ENCODE measurements at regions not wholly inside any gene's neighbourhood (a gene's known extent, or its start where the extent isn't known, plus 50 kb on each side); places are given as distances from the start of the nearest gene placed in this dataset.

GRCh38 chr7:1286946-1287645 is 54.4 kb downstream of the UNCX start:
- TF ChIP-seq CTCF (IDR thresholded peaks at IDR 0.05; ENCODE audit: control insufficient read depth, extremely low read depth, insufficient read depth) = no peak
- no peak overlapping the region for H3K4me3 ChIP-seq (ENCODE audit: low read depth, low read length)
- DNase-seq (ENCODE audit: low read depth) = no peak

DNA sequence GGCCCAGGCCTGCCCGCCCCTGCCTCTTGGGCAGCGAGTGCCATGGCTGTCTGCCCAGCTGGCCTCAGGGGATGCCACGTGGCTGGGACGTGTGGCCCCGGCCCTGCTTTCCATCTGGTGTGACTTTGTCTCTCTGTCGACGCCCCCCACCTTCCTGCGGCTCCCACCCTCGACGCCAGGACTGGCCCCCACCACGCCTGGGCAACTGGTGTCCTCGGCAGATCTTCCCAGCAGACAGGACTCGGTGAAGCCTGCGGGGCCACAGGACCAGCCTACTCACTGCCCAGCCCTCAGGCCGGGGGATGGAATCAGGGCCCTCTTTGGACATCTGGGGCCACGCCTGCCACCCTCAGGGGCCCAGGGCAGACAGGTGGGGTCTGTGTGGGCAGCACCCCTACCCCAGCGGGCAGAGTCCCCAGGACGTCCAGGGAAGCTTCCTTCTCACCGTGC is 55.1 kb downstream of the UNCX start:
- H3K4me3 ChIP-seq (ENCODE audit: low read depth, low read length) = no peak overlapping the region
- no peak for TF ChIP-seq CTCF (IDR thresholded peaks at IDR 0.05; ENCODE audit: control insufficient read depth, extremely low read depth, insufficient read depth)
- no peak for DNase-seq (ENCODE audit: low read depth)

DNA sequence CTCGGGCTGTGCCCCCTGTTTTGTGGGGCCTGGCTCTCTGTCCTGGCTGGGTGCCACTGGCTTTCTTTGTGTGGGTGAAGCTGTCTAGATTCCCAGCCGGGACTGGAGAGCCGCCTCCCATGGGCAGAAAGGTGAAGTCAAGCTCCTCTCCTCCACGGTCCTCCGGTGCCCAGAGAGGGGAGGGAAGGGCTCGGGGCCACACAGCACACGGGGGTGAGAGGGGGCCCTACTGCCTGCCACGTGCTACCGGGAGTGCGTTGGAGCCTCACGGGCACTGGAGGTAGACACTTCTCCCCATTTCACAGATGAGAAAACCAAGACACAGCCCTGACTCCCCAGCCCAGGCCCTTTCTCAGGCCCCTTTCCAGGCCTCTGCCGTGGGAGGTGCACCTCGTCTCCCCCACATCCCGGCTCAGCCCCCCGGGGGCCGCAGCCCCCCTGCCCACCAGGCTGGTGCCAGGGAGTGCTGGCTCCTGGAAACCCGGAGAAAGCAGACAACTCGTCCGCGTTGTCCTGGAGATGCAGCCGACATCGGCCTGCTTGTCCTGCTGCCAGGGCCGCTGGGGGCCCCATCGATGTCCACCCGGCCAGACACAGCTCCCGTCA is 55.8 kb downstream of the UNCX start:
- TF ChIP-seq CTCF (IDR thresholded peaks at IDR 0.05; ENCODE audit: control insufficient read depth, extremely low read depth, insufficient read depth) = no peak
- no peak for DNase-seq (ENCODE audit: low read depth)

DNA sequence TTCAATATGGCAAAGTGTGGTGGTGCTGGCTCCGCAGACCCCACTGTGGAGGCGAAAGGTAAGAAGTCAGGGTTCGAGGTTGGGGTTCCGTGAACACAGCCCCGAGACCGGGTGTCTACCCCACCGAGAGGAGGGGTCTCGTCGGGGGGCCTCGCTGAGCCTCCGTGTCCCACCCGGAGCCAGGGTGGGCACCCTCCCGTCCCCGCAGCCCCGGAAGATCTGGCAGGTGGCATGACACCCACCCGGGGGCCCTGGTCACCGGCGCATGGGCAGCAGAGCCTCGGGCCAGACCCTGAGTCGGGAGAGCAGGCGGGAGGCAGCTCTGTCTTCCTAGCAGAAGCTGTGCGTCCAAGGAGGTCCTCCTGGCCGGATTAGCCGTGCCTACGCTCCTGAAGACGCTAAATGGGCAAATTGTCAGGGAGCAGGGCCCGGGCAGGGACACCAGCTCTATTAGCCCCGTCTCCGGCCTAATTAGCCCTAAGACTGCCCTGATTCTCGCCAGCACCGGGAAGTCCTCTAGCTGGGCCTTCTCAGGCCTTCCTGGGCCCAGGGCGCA is 56.4 kb downstream of the UNCX start:
- no peak overlapping the region for H3K4me3 ChIP-seq (ENCODE audit: low read depth, low read length)

More for the DNA sequence above, 55.8 kb downstream of the UNCX start:
- H3K4me3 ChIP-seq (ENCODE audit: low read depth, low read length) = no peak overlapping the region

DNA sequence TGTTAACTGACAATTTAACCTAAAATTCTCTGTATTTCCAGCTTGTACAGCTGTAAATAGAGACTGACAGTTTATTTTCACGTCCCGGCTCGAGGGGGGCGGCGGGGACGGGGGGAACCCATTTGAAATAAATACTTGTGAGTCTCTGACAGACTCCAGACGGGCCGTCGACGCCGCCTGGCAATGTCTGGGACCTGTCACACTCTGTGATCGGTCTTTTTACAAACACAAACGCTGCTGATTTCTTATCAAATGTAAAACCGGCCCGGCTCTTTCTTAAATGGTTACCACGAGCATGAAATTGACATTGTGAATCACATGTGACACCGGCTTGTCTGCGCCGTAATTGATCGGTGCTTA is 57.0 kb downstream of the UNCX start:
- TF ChIP-seq CTCF (IDR thresholded peaks at IDR 0.05; ENCODE audit: control insufficient read depth, extremely low read depth, insufficient read depth) = no peak
- DNase-seq (ENCODE audit: low read depth) = no peak

More for the DNA sequence above, 56.4 kb downstream of the UNCX start:
- no peak for DNase-seq (ENCODE audit: low read depth)
- no peak for TF ChIP-seq CTCF (IDR thresholded peaks at IDR 0.05; ENCODE audit: control insufficient read depth, extremely low read depth, insufficient read depth)

GRCh38 chr7:1290026-1290678 is 57.5 kb downstream of the UNCX start:
- no peak for DNase-seq (ENCODE audit: low read depth)
- TF ChIP-seq CTCF (IDR thresholded peaks at IDR 0.05; ENCODE audit: control insufficient read depth, extremely low read depth, insufficient read depth) = no peak
- no peak overlapping the region for H3K4me3 ChIP-seq (ENCODE audit: low read depth, low read length)

More for the DNA sequence above, 57.0 kb downstream of the UNCX start:
- no peak overlapping the region for H3K4me3 ChIP-seq (ENCODE audit: low read depth, low read length)

All from LNCaP clone FGC (cell line).